HepG2 (cell line): ENCODE measurements at regions not wholly inside any gene's neighbourhood (a gene's known extent, or its start where the extent isn't known, plus 50 kb on each side); places are given as distances from the start of the nearest gene placed in this dataset.
A peak's percentile ranks its signal among the peaks of the same experiment; 100 is the strongest.
"Not testable (repeated sequence)": the region's sequence is repeated elsewhere in the genome, so short reads cannot be mapped to it uniquely, and the experiment has no call there.

Experiments
- ATAC-seq: fragments of 200-7000 bp; cut with Tn5 transposase; 3 replicates; pipeline ENCODE4 v1.9.1; 2020; ENCODE audit warnings: mild to moderate bottlenecking, moderate library complexity
- BruUV-seq: library from RNA; stranded (reverse); fragments of 400-500 nt; replicated peaks from 2 replicates; lab custom pipeline; 2021; lab: Mats Ljungman, UMichigan
- CTCF ChIA-PET: fragments of 300-600 bp; formaldehyde crosslinking; extraction: SDS; loops from one replicate; lab custom pipeline; 2021; ENCODE audit warnings: low total read pairs, inconsistent platforms, low intra/inter-chr PET ratio; lab: Yijun Ruan, JAX
- POLR2A ChIA-PET: fragments of 350-600 bp; sonication (Branson Sonifier 250); formaldehyde crosslinking; loops from one replicate; lab custom pipeline; 2020; ENCODE audit warnings: antibody characterized with exemption, inconsistent platforms; lab: Yijun Ruan, JAX
- DNase-seq: peaks from one replicate; pipeline ENCODE4 v3.0.0-alpha.2; 2015; ENCODE audit warnings: low spot score
- FAIRE-seq: peaks from 3 replicates; lab custom pipeline; 2011; peaks lifted over from hg19 to GRCh38; lab: Jason Lieb, UNC
- H2AFZ ChIP-seq: one replicate; pipeline ENCODE4 v1.6.1; 2011; ENCODE audit warnings: low read length, inconsistent platforms
- H3K27ac ChIP-seq: fragments of 300-600 bp; 3 replicates; pipeline ENCODE4 v1.8.0; 2011; ENCODE audit warnings: mixed run types, mild to moderate bottlenecking, mixed read lengths, low read length, inconsistent platforms; ENCODE audit not compliant: insufficient read depth; ENCODE audit errors: extremely low read length
- H3K27me3 ChIP-seq, 2 experiments: fragments of 200-600 bp in 1 of 2; 2 replicates in 1 of 2; 3 replicates in 1 of 2; pipeline versions ENCODE4 v1.6.0 to v1.8.0; 2011; ENCODE audit warnings: low read length in 2 of 2, mild to moderate bottlenecking in 2 of 2, moderate library complexity in 2 of 2, inconsistent platforms in 1 of 2; ENCODE audit not compliant: insufficient read depth in 2 of 2, control insufficient read depth in 1 of 2
- H3K36me3 ChIP-seq, 2 experiments: fragments of 200-600 bp in 1 of 2; replicated peaks in 1 of 2; 2 replicates in 1 of 2; 3 replicates in 1 of 2; pipeline versions ENCODE4 v1.5.1 to v1.8.0; 2011; ENCODE audit warnings: low read length in 2 of 2, inconsistent platforms in 1 of 2; ENCODE audit not compliant: insufficient read depth in 2 of 2, control insufficient read depth in 1 of 2
- H3K4me1 ChIP-seq: 2 replicates; pipeline ENCODE4 v1.5.1; 2012; ENCODE audit warnings: low read length, inconsistent platforms; ENCODE audit not compliant: insufficient read depth
- H3K4me2 ChIP-seq: 2 replicates; pipeline ENCODE4 v1.6.0; 2011; ENCODE audit warnings: low read depth, low read length, inconsistent platforms
- H3K4me3 ChIP-seq, 3 experiments: fragments of 200-600 bp in 1 of 3; sonication (generic), shearing (Covaris generic) in 1 of 3; replicated peaks in 1 of 3; 2 replicates each; pipeline ENCODE4 v1.5.1; 2011 to 2016; ENCODE audit warnings: low read length in 3 of 3, inconsistent platforms in 2 of 3, low read depth in 2 of 3, mild to moderate bottlenecking in 2 of 3, control low read depth in 1 of 3, mixed read lengths in 1 of 3; ENCODE audit not compliant: insufficient read depth in 1 of 3
- H3K79me2 ChIP-seq: one replicate; pipeline ENCODE4 v1.6.1; 2011; ENCODE audit warnings: low read length, inconsistent platforms; ENCODE audit not compliant: insufficient read depth
- H3K9ac ChIP-seq: 2 replicates; pipeline ENCODE4 v1.6.0; 2011; ENCODE audit warnings: mild to moderate bottlenecking, low read depth, low read length, inconsistent platforms; ENCODE audit not compliant: insufficient read depth
- H3K9me3 ChIP-seq: 2 replicates; pipeline ENCODE4 v1.5.1; 2012; ENCODE audit warnings: mild to moderate bottlenecking, low read length
- H4K20me1 ChIP-seq: 2 replicates; pipeline ENCODE4 v1.6.0; 2011; ENCODE audit warnings: inconsistent platforms, mild to moderate bottlenecking, low read length, moderate library complexity; ENCODE audit not compliant: insufficient read depth
- CREB1 ChIP-seq, 2 experiments: fragments of 450-650 bp in 1 of 2; IDR thresholded peaks; 2 replicates each; pipeline ENCODE4 v1.6.1; 2016 to 2017; ENCODE audit warnings: control low read depth in 1 of 2, mild to moderate bottlenecking in 1 of 2, missing compliant biosample characterization in 1 of 2, missing genetic modification characterization in 1 of 2
- FOXA1 ChIP-seq, 2 experiments: fragments of 450-650 bp in 1 of 2; sonication (generic) in 1 of 2; formaldehyde crosslinking in 1 of 2; IDR thresholded peaks; 2 replicates each; pipeline versions ENCODE4 v1.4.0 to v1.6.1; 2016 to 2020; ENCODE audit warnings: missing genetic modification reagents in 1 of 2
- TBL1XR1 ChIP-seq: fragments of 150-350 bp; IDR thresholded peaks from 2 replicates; pipeline ENCODE4 v1.6.1; 2014; ENCODE audit warnings: borderline replicate concordance, low read length; ENCODE audit not compliant: partially characterized antibody
- WGBS: methylation state at CpG from one replicate; pipeline ENCODE4 v1.1.6; 2017; ENCODE audit warnings: low lambda C conversion rate; 5-methylcytosine and 5-hydroxymethylcytosine counted together
- in situ Hi-C: cut with HindIII; loops from 2 replicates; pipeline ENCODE4 v1.10.0; 2017; ENCODE audit warnings: low pct_unique_long_range_greater_than_20kb; ENCODE audit not compliant: extremely low pct_ligation_motif_present
- intact Hi-C: fragments of 100-400 bp; cut with micrococcal nuclease; formaldehyde crosslinking; loops from one replicate; pipeline ENCODE4 v1.10.0; 2022; ENCODE audit not compliant: unreplicated experiment

- Histone ChIP-seq H3K9me3 (peaks cover 39% of the 10 kb centered on the region), H4K20me1 (no peaks in the 10 kb centered on the region), H3K79me2 (no peaks in the 10 kb centered on the region), H3K4me2 (no peak overlapping the region), H3K9ac (no peak overlapping the region), H3K27ac (no peak overlapping the region), H3K4me1 (no peaks in the 10 kb centered on the region), H3K4me3 (no peak overlapping the region), H2AFZ (no peak overlapping the region), H3K36me3 (no peaks in the 10 kb centered on the region), H3K27me3 (no peaks in the 10 kb centered on the region)
- FAIRE-seq (no peak), ATAC-seq (no peak), DNase-seq (no peak)
- BruUV-seq, result no TSS peak
- WGBS, result 61% methylated on average over 3 of the region's 3 CpGs
- ChIA-PET CTCF (no interaction called here), POLR2A (no interaction called here)
- intact Hi-C loops (no loop called here), in situ Hi-C loops (no loop called here)
- TF ChIP-seq FOXA1 (IDR thresholded peaks at IDR 0.05) (peak; percentile 13; the same call in 1 of the 2 replicates), FOXA1 (CRISPR knock-in tag; IDR thresholded peaks at IDR 0.05) (no peak), CREB1 (IDR thresholded peaks at IDR 0.05) (peak; percentile 95), CREB1 (CRISPR knock-in tag; IDR thresholded peaks at IDR 0.05) (no peak), TBL1XR1 (no peak)
Observed at GRCh38 chr5:3446410-3446809, 149.2 kb upstream of the IRX1 start.

- CTCF ChIA-PET; in situ Hi-C loops; H3K4me3 ChIP-seq; FAIRE-seq; H3K4me1 ChIP-seq; H3K27ac ChIP-seq; H3K27me3 ChIP-seq; intact Hi-C loops; H3K36me3 ChIP-seq; DNase-seq; H3K4me2 ChIP-seq; H3K79me2 ChIP-seq; H4K20me1 ChIP-seq; ATAC-seq; POLR2A ChIA-PET; H2AFZ ChIP-seq; BruUV-seq; H3K9ac ChIP-seq; TF ChIP-seq CREB1 (CRISPR knock-in tag; IDR thresholded peaks at IDR 0.05): not testable (repeated sequence)
- H3K9me3 ChIP-seq, result peaks cover 39% of the 10 kb centered on the region
- TF ChIP-seq CREB1 (IDR thresholded peaks at IDR 0.05), result peak; percentile 86
Observed at GRCh38 chr5:3445517-3445916, 150.1 kb upstream of the IRX1 start.
